SK-N-SH (cell line): ENCODE measurements at regions not wholly inside any gene's neighbourhood (a gene's known extent, or its start where the extent isn't known, plus 50 kb on each side); places are given as distances from the start of the nearest gene placed in this dataset.

ENCODE experiments used
- CHD2 ChIP-seq: fragments of 150-350 bp; IDR thresholded peaks from 2 replicates; pipeline ENCODE4 v1.6.1; 2018; ENCODE audit warnings: low read length; ENCODE audit not compliant: partially characterized antibody
- CTCF ChIP-seq: fragments of 200-600 bp; sonication (generic); IDR thresholded peaks from 2 replicates; pipeline ENCODE4 v1.6.1; 2017; ENCODE audit warnings: antibody characterized with exemption, mild to moderate bottlenecking, moderate library complexity
- EP300 ChIP-seq, 2 experiments: IDR thresholded peaks; 2 replicates each; pipeline versions ENCODE4 v1.4.0 to v1.6.1; 2012; ENCODE audit warnings: borderline replicate concordance in 1 of 2, low read depth in 1 of 2, low read length in 1 of 2
- JUND ChIP-seq: IDR thresholded peaks from 2 replicates; pipeline ENCODE4 v1.4.0; 2012
- MEF2A ChIP-seq: IDR thresholded peaks from 2 replicates; pipeline ENCODE4 v1.4.0; 2012; ENCODE audit warnings: low read depth, borderline replicate concordance
- POLR2AphosphoS5 ChIP-seq: IDR thresholded peaks from 2 replicates; pipeline ENCODE4 v1.6.1; 2012; ENCODE audit warnings: low read depth, low read length
- SMC3 ChIP-seq: IDR thresholded peaks from 2 replicates; pipeline ENCODE4 v1.6.1; 2012; ENCODE audit warnings: low read depth, low read length, improper control_type of control experiment
- TAF1 ChIP-seq: IDR thresholded peaks from 2 replicates; pipeline ENCODE4 v1.6.1; 2012; ENCODE audit warnings: low read depth, mild to moderate bottlenecking, low read length, moderate library complexity, borderline replicate concordance
- USF2 ChIP-seq: fragments of 150-350 bp; IDR thresholded peaks from 2 replicates; pipeline ENCODE4 v1.6.1; 2017; ENCODE audit warnings: antibody characterized with exemption, low read length, low read depth, borderline replicate concordance
- TF ChIP-seq, protein P1 (sequence below): IDR thresholded peaks from 2 replicates; pipeline ENCODE4 v1.4.0; 2012; ENCODE audit warnings: low read depth

DNA sequence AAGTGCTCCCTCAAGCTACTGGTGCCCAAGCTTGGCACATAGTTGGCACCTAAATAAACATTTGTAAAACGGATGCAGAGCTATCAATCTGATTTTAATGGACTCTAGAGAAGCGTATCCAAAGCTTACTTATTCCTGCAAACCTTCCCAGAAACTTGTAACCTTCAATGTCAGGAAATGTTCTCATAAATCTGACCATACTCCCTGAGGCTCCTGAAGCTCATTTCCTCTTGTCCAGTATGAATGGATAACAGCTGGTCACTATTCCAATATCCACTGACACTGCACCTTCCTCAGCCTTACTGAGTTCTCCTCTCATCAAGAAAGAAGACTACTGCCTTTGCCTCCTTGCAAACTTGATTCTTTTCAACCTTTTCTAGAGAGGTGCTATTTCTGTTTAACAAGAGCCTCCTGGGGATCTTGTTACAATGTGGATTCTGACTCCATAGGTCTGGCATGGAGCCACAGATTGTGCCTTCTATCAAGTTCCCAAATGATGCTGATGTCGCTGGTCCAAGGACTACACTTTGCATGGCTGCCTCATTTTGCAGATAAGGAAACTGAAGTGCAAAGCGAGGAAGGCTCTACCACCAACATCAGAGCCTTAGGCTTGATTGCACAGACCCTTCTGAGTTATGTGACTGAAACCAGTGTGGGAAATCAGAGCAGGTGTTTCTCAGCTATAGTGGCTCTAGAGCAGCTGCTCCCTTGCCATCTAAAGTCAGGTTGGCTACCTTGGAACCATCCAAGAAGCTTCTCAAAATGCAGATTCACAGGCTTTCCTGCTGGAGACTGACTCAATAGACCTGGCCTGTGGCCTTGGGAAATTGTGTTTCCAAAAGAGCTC, 377.8 kb downstream of the SOX9 start:
- TF ChIP-seq MEF2A (no peak), JUND (no peak), CTCF (no peak), POLR2AphosphoS5 (no peak), CHD2 (no peak), EP300 (IDR thresholded peaks at IDR 0.05; ENCODE audit: borderline replicate concordance in 1 of 2, low read depth in 1 of 2, low read length in 1 of 2) (no peak), SMC3 (no peak), TAF1 (no peak), USF2 (no peak)
- TF ChIP-seq, protein P1, sequence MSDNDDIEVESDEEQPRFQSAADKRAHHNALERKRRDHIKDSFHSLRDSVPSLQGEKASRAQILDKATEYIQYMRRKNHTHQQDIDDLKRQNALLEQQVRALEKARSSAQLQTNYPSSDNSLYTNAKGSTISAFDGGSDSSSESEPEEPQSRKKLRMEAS: no peak
